ENCODE measurements at regions not wholly inside any gene's neighbourhood (a gene's known extent, or its start where the extent isn't known, plus 50 kb on each side); places are given as distances from the start of the nearest gene placed in this dataset.

DNA sequence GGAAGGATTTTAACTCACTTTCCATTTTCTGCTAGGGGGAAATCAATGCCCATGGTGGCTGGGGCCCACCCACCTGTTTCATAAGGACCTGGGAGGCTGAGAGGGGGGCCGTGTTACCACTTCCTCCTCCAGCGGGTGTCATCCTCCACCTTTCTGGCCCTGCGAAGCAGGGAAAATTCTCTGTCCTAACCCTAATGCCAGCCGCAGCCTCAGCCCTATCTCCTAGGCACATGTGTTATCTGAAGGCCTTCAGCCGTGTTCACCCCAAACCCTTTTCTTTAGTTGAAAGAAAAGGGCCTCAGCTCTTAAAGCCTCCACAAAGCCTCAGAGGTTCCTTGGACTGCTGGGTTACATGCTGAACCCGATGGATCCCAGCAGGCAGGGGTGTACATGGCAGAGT is 55.4 kb upstream of the NECTIN1 start:
- Histone ChIP-seq H3K36me3 (ENCODE audit: control insufficient read depth, insufficient read depth, low read length) (no peaks in the 10 kb centered on the region), H3K9me3 (ENCODE audit: control insufficient read depth, insufficient read depth, low read depth, low read length) (no peaks in the 10 kb centered on the region), H3K27ac (ENCODE audit: low read depth, low read length) (no peak overlapping the region), H3K9ac (ENCODE audit: low read length) (no peak overlapping the region), H3K27me3 (ENCODE audit: control insufficient read depth, insufficient read depth, low read length) (peaks cover 16% of the 10 kb centered on the region; the same call in 1 of the 2 replicates), H3K4me1 (ENCODE audit: control insufficient read depth, insufficient read depth, low read length) (peaks cover 22% of the 10 kb centered on the region; the same call in 1 of the 2 replicates), H3K4me3 (ENCODE audit: low read depth, low read length) (no peak overlapping the region)

DNA sequence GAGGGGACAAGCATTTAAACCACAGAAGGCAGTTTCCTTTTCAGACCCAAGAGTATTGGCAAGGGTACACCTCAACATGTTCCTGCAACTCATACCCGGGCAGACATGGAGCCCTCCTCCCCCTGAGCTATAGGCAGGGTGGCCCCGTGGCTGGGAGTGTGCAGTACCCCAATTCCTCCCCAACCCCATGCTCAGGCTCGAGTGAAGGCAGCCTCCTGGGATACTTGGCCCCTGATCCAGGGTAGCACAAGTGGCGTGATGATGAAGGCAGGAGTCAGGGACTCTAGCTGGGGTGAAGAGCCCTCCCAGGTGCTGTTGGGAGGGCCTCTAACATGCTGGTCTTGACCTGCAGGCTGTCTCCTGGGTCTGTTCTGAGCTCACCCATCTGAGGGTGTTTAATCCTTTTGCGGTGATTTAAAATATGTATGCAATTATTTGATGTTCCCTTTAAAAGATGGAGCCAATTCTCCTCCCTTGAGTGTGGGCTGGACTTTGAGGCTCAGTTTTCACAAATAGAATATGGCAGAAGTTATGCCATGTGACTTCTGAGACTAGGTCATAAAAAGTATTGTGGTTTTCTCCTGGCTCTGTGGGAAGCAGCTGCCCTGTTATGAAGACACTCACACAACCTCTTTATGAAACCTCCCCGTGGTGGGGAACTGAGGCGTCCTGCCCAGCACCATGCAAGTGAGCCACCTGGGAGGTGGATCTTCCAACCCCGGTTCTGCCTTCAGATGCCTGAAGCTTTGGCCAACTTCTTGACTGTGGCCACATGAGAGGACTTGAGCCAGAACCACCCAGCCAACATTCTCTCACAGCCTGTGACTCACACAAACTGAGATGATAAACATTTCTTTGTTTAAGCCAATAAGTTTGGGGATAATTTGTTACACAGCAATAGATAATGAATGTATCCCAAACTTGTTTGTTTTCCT is 54.7 kb upstream of the NECTIN1 start:
- no peaks in the 10 kb centered on the region for H3K9me3 ChIP-seq (ENCODE audit: control insufficient read depth, insufficient read depth, low read depth, low read length)
- no peak overlapping the region for H3K9ac ChIP-seq (ENCODE audit: low read length)
- no peaks in the 10 kb centered on the region for H3K36me3 ChIP-seq (ENCODE audit: control insufficient read depth, insufficient read depth, low read length)
- H3K27me3 ChIP-seq (ENCODE audit: control insufficient read depth, insufficient read depth, low read length): peaks cover 9% of the 10 kb centered on the region; the same call in 1 of the 2 replicates
- H3K27ac ChIP-seq (ENCODE audit: low read depth, low read length): no peak overlapping the region
- H3K4me3 ChIP-seq (ENCODE audit: low read depth, low read length): no peak overlapping the region
- peaks cover 20% of the 10 kb centered on the region; the same call in 1 of the 2 replicates for H3K4me1 ChIP-seq (ENCODE audit: control insufficient read depth, insufficient read depth, low read length)

DNA sequence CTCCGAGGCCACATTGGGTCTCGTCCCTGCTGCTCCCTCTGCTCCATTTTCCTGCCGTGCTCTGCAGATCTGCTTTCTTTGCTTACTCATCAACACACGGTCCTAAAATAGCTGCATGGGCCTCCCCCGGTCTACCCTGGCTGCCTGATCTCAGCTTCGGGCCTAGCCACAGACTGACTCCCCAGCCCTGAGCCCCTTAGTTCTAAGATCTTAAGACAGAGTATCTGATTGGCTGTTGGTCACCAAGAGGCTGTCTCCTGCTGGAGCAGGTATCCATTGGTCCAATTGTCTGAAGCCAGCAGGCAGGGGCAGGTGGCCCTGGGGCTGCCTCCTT is 53.7 kb upstream of the NECTIN1 start:
- Histone ChIP-seq H3K27me3 (ENCODE audit: control insufficient read depth, insufficient read depth, low read length) (0 out of 2 replicates have a peak, but pooled peaks cover 2% of the 10 kb centered on the region), H3K9ac (ENCODE audit: low read length) (no peak overlapping the region), H3K36me3 (ENCODE audit: control insufficient read depth, insufficient read depth, low read length) (no peaks in the 10 kb centered on the region), H3K4me1 (ENCODE audit: control insufficient read depth, insufficient read depth, low read length) (peaks cover 18% of the 10 kb centered on the region; the same call in 1 of the 2 replicates), H3K9me3 (ENCODE audit: control insufficient read depth, insufficient read depth, low read depth, low read length) (no peaks in the 10 kb centered on the region), H3K27ac (ENCODE audit: low read depth, low read length) (no peak overlapping the region), H3K4me3 (ENCODE audit: low read depth, low read length) (no peak overlapping the region)

DNA sequence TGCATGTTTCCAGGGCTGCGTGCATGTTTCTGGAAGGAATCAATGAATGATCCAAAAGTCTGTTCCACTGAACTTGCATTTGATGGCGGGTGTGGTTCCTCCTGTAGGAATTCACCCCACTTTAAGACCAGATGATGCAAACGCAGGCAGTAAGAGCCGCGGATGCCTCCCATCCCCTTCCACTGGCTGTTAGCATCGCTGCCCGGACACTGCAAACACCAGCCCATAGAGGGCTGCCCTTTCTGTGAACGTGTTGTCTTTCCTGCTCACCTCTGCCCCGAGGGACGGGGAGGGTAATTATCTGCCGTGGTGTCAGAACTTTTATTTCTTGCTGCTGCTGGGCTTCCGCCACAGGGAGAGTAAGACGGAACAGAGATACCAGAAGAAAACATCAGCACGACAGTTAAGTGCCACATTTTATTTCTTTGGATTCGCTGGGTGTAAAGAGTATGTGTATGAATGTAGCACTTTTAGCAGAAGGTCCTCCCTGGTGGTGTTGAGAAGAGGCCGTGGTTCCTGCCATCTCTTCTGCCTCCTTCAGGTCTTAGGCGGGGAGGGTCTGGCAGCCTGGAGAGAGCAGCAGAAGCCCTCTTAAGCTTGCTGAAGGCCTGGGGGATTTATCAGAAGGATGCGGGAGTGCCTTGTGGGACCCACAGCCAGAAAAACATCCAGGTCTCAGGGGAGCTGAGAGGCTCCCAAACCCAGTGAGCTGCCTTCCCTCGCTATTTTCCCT is 53.2 kb upstream of the NECTIN1 start:
- H3K36me3 ChIP-seq (ENCODE audit: control insufficient read depth, insufficient read depth, low read length): no peaks in the 10 kb centered on the region
- no peak overlapping the region for H3K27ac ChIP-seq (ENCODE audit: low read depth, low read length)
- H3K4me3 ChIP-seq (ENCODE audit: low read depth, low read length): no peak overlapping the region
- H3K27me3 ChIP-seq (ENCODE audit: control insufficient read depth, insufficient read depth, low read length): peaks cover 7% of the 10 kb centered on the region; the same call in 1 of the 2 replicates
- no peaks in the 10 kb centered on the region for H3K9me3 ChIP-seq (ENCODE audit: control insufficient read depth, insufficient read depth, low read depth, low read length)
- no peak overlapping the region for H3K9ac ChIP-seq (ENCODE audit: low read length)
- peaks cover 15% of the 10 kb centered on the region; the same call in 1 of the 2 replicates for H3K4me1 ChIP-seq (ENCODE audit: control insufficient read depth, insufficient read depth, low read length)

DNA sequence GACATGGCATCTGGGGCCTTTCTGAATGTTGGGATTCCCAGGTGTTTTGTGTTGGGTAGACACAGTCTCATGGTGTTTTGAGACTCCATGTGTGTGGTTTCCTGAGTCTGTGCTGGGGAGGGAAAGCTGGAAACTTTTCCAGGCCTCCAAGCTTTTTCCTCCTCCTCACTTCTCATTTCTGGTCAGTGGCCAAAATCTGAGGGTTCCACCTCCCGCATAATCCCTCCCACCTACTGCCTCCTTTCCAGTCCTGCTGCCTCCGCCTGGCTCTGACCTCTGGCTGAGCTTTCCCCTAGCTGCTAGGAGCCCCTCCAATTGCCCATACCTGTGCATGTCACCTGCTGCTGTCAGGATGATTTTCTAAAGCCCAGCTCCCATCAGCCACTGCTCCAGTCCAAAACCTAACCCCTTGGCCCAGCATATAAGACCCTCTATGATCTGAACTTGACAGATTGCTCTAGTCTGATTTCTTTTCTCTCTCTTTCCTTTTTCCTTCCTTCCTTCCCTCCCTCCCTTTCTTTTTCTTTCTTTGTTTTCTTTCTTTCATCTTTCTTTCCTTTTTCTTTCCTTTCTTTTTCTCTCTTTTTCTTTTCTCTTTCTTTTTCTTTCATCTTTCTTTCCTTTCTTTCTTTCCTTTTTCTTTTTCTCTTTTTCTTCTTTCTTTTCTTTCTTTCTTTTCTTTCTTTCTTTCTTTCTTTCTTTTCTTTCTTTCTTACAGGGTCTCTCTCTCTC is 51.4 kb upstream of the NECTIN1 start:
- Histone ChIP-seq H3K36me3 (ENCODE audit: control insufficient read depth, insufficient read depth, low read length) (no peaks in the 10 kb centered on the region), H3K9ac (ENCODE audit: low read length) (no peak overlapping the region), H3K9me3 (ENCODE audit: control insufficient read depth, insufficient read depth, low read depth, low read length) (no peaks in the 10 kb centered on the region), H3K27me3 (ENCODE audit: control insufficient read depth, insufficient read depth, low read length) (peaks cover 24% of the 10 kb centered on the region), H3K27ac (ENCODE audit: low read depth, low read length) (no peak overlapping the region), H3K4me1 (ENCODE audit: control insufficient read depth, insufficient read depth, low read length) (peaks cover 7% of the 10 kb centered on the region; the same call in 1 of the 2 replicates), H3K4me3 (ENCODE audit: low read depth, low read length) (no peak overlapping the region)

DNA sequence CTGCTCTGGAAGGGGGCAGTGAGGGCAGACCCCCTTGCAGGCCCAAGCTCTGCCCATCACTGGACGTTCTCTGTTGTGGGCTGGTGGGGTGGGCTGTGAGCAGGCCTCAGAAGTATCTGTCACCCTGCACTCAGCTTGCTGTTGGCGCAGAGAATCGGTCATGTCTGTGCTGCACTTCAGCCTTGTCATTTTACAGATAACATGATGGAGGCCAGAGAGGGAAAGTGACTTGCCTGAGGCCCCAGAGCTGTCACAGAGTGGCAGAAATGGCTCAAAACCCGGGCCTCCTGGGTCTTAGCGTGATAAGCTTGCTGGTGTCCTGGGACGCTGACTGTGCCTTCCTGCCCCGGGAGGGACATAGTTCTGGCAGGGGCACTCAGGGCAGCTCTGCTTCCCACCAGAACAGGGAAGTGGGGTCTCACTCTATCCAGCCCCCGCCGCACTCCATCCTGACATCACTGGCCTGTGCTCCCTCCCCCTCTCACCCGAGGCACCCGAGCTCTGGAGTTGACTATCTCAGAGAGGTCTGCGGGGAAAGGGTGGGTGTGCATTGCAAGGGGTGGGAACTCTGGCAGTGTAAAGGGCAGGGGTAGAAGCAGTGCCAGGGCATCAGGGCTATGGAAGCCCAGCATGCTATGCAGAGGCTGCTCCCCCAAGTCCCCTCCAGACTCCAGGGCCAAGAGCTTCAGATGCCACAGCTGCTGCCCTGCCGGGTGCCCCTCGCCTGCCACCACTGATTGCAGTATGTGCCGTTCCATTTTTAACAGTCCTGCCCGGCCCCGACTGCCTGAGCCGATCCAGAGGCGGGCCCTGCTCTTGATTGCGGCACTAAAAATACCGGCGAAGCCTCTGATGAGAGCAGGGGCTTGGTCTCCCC is 50.4 kb upstream of the NECTIN1 start:
- no peaks in the 10 kb centered on the region for H3K36me3 ChIP-seq (ENCODE audit: control insufficient read depth, insufficient read depth, low read length)
- H3K9me3 ChIP-seq (ENCODE audit: control insufficient read depth, insufficient read depth, low read depth, low read length): no peaks in the 10 kb centered on the region
- H3K9ac ChIP-seq (ENCODE audit: low read length): no peak overlapping the region
- H3K4me3 ChIP-seq (ENCODE audit: low read depth, low read length): no peak overlapping the region
- H3K27me3 ChIP-seq (ENCODE audit: control insufficient read depth, insufficient read depth, low read length): peaks cover 24% of the 10 kb centered on the region
- peaks cover 7% of the 10 kb centered on the region; the same call in 1 of the 2 replicates for H3K4me1 ChIP-seq (ENCODE audit: control insufficient read depth, insufficient read depth, low read length)
- H3K27ac ChIP-seq (ENCODE audit: low read depth, low read length): no peak overlapping the region

All from HUES6 (cell line).